C4-2B (cell line): ENCODE measurements at regions not wholly inside any gene's neighbourhood (a gene's known extent, or its start where the extent isn't known, plus 50 kb on each side); places are given as distances from the start of the nearest gene placed in this dataset.

ENCODE experiments used
- CTCF ChIP-seq: fragments of 450-650 bp; conservative IDR thresholded peaks from 2 replicates; pipeline ENCODE4 v1.5.1; 2017; ENCODE audit warnings: mild to moderate bottlenecking
- ZFX ChIP-seq: fragments of 450-650 bp; IDR thresholded peaks from 2 replicates; pipeline ENCODE4 v1.6.1; 2017

- TF ChIP-seq CTCF (no peak), ZFX (no peak)
Measured at GRCh38 chr1:57485643-57486042, 61.8 kb upstream of the DAB1 start.
